Naive thymus-derived CD4-positive, alpha-beta T cell (primary cell): ENCODE measurements at regions not wholly inside any gene's neighbourhood (a gene's known extent, or its start where the extent isn't known, plus 50 kb on each side); places are given as distances from the start of the nearest gene placed in this dataset.

Experiments
- ATAC-seq: fragments of 150-1000 bp; cut with Tn5 transposase; 2 replicates; pipeline ENCODE4 v1.10.0; 2021; ENCODE audit warnings: mild to moderate bottlenecking, moderate library complexity
- CTCF ChIA-PET: fragments of 350-600 bp; sonication (Branson Sonifier 250); formaldehyde crosslinking; loops from one replicate; lab custom pipeline; 2021; ENCODE audit warnings: antibody characterized with exemption; lab: Charles Lee
- POLR2A ChIA-PET: fragments of 350-600 bp; sonication (Branson Sonifier 250); formaldehyde crosslinking; loops from one replicate; lab custom pipeline; 2021; ENCODE audit warnings: antibody characterized with exemption, inconsistent platforms; lab: Charles Lee
- DNase-seq, 9 donors: peaks; one replicate each; pipeline versions ENCODE4 v3.0.0 to v3.0.0-alpha.2; 2020 to 2022; ENCODE audit warnings: mixed read lengths in 1 of 9
- H3K27ac ChIP-seq: one replicate; pipeline ENCODE4 v1.7.0; 2013; ENCODE audit warnings: mild to moderate bottlenecking, low read depth, low read length, moderate library complexity
- H3K27me3 ChIP-seq, 2 donors: one replicate each; pipeline ENCODE4 v1.7.0; 2013; ENCODE audit warnings: low read length in 2 of 2, mild to moderate bottlenecking in 2 of 2, moderate library complexity in 2 of 2; ENCODE audit not compliant: control insufficient read depth in 2 of 2, insufficient read depth in 2 of 2
- H3K36me3 ChIP-seq, 3 experiments: 1 replicate in 2 of 3; 2 replicates in 1 of 3; pipeline ENCODE4 v1.7.0; 2013; ENCODE audit warnings: low read length in 3 of 3, mild to moderate bottlenecking in 3 of 3, moderate library complexity in 1 of 3; ENCODE audit not compliant: insufficient read depth in 3 of 3, control insufficient read depth in 2 of 3
- H3K4me1 ChIP-seq, 2 donors: one replicate each; pipeline ENCODE4 v1.7.0; 2013; ENCODE audit warnings: low read length in 2 of 2, mild to moderate bottlenecking in 2 of 2, moderate library complexity in 1 of 2; ENCODE audit not compliant: control insufficient read depth in 2 of 2, insufficient read depth in 2 of 2
- H3K4me3 ChIP-seq: 2 replicates; pipeline ENCODE4 v1.7.0; 2013; ENCODE audit warnings: mild to moderate bottlenecking, low read length
- H3K9me3 ChIP-seq, 3 experiments: 1 replicate in 2 of 3; 2 replicates in 1 of 3; pipeline ENCODE4 v1.7.0; 2013; ENCODE audit warnings: low read length in 3 of 3; ENCODE audit not compliant: control insufficient read depth in 2 of 3
- H3K27ac Mint-ChIP-seq, 9 donors: one replicate each; pipeline ENCODE4 v1.8.0; 2020 to 2022; ENCODE audit warnings: mixed read lengths in 9 of 9, mild to moderate bottlenecking in 8 of 9, moderate library complexity in 5 of 9, inconsistent platforms in 2 of 9
- H3K27me3 Mint-ChIP-seq, 5 donors: one replicate each; pipeline ENCODE4 v1.8.0; 2021 to 2022; ENCODE audit warnings: mixed read lengths in 5 of 5, mild to moderate bottlenecking in 1 of 5
- H3K36me3 Mint-ChIP-seq, 5 donors: one replicate each; pipeline ENCODE4 v1.8.0; 2020 to 2022; ENCODE audit warnings: mixed read lengths in 5 of 5, mild to moderate bottlenecking in 3 of 5, inconsistent platforms in 1 of 5
- H3K4me1 Mint-ChIP-seq, 7 donors: one replicate each; pipeline ENCODE4 v1.8.0; 2020 to 2022; ENCODE audit warnings: mixed read lengths in 7 of 7, mild to moderate bottlenecking in 3 of 7, inconsistent platforms in 1 of 7
- H3K4me3 Mint-ChIP-seq, 10 donors: one replicate each; pipeline ENCODE4 v1.8.0; 2020 to 2022; ENCODE audit warnings: mild to moderate bottlenecking in 10 of 10, mixed read lengths in 10 of 10, moderate library complexity in 6 of 10, inconsistent platforms in 2 of 10
- H3K9me3 Mint-ChIP-seq, 11 donors: one replicate each; pipeline ENCODE4 v1.8.0; 2020 to 2022; ENCODE audit warnings: mixed read lengths in 11 of 11, mild to moderate bottlenecking in 4 of 11, inconsistent platforms in 1 of 11, moderate library complexity in 1 of 11
- intact Hi-C, 2 donors: fragments of 100-400 bp; cut with micrococcal nuclease; formaldehyde crosslinking; loops; one replicate each; pipeline ENCODE4 v1.15.1; 2023

GRCh38 chrX:3231766-3232165, 114.7 kb downstream of the MXRA5 start:
- Histone ChIP-seq H3K27me3 (no peaks in the 10 kb centered on the region), H3K36me3 (no peaks in the 10 kb centered on the region), H3K9me3 (no peaks in the 10 kb centered on the region), H3K4me3 (no peak overlapping the region), H3K4me1 (no peaks in the 10 kb centered on the region), H3K27ac (no peak overlapping the region)
- CTCF ChIA-PET: no interaction called here
- Mint-ChIP-seq H3K27ac (no peak overlapping the region), H3K27me3 (no peaks in the 10 kb centered on the region), H3K4me1 (no peaks in the 10 kb centered on the region), H3K4me3 (no peak overlapping the region), H3K36me3 (no peaks in the 10 kb centered on the region), H3K9me3 (peaks cover 0 to 8% (median 0%) of the 10 kb centered on the region in 11 donors)
- POLR2A ChIA-PET: no interaction called here
- intact Hi-C loops: no loop called here
- no peak for DNase-seq
- no peak for ATAC-seq

- Histone ChIP-seq H3K27ac (no peak overlapping the region), H3K4me1 (no peaks in the 10 kb centered on the region), H3K9me3 (no peaks in the 10 kb centered on the region), H3K4me3 (no peak overlapping the region), H3K36me3 (no peaks in the 10 kb centered on the region), H3K27me3 (no peaks in the 10 kb centered on the region)
- no peak for ATAC-seq
- H3K27ac Mint-ChIP-seq: no peak overlapping the region
- no peak for DNase-seq
- H3K9me3 Mint-ChIP-seq: peaks cover 0 to 1% (median 0%) of the 10 kb centered on the region in 11 donors
- intact Hi-C loops: no loop called here
- no peaks in the 10 kb centered on the region for H3K4me1 Mint-ChIP-seq
- ChIA-PET POLR2A (no interaction called here), CTCF (no interaction called here)
- H3K27me3 Mint-ChIP-seq: no peaks in the 10 kb centered on the region
- H3K4me3 Mint-ChIP-seq: no peak overlapping the region
- H3K36me3 Mint-ChIP-seq: no peaks in the 10 kb centered on the region
Observed at GRCh38 chrX:3230496-3230895, 116.0 kb downstream of the MXRA5 start.

GRCh38 chrX:3227526-3227925, 118.9 kb downstream of the MXRA5 start:
- ATAC-seq (no peak), DNase-seq (no peak)
- intact Hi-C loops: no loop called here
- no peaks in the 10 kb centered on the region for H3K4me1 Mint-ChIP-seq
- H3K36me3 ChIP-seq: no peaks in the 10 kb centered on the region
- H3K9me3 Mint-ChIP-seq: peaks cover 0 to 1% (median 0%) of the 10 kb centered on the region in 11 donors
- CTCF ChIA-PET: no interaction called here
- no peak overlapping the region for H3K4me3 ChIP-seq
- H3K4me1 ChIP-seq: no peaks in the 10 kb centered on the region
- no peaks in the 10 kb centered on the region for H3K27me3 ChIP-seq
- no peak overlapping the region for H3K4me3 Mint-ChIP-seq
- POLR2A ChIA-PET: no interaction called here
- H3K27ac Mint-ChIP-seq: no peak overlapping the region
- H3K27me3 Mint-ChIP-seq: no peaks in the 10 kb centered on the region
- H3K27ac ChIP-seq: no peak overlapping the region
- no peaks in the 10 kb centered on the region for H3K36me3 Mint-ChIP-seq
- no peaks in the 10 kb centered on the region for H3K9me3 ChIP-seq

- intact Hi-C loops: no loop called here
Observed at GRCh38 chrX:3226087-3226486, 120.4 kb downstream of the MXRA5 start.

GRCh38 chrX:3221643-3222042, 124.8 kb downstream of the MXRA5 start:
- no peaks in the 10 kb centered on the region for H3K36me3 ChIP-seq
- H3K27me3 ChIP-seq: no peaks in the 10 kb centered on the region
- no peak overlapping the region for H3K4me3 ChIP-seq
- H3K27ac ChIP-seq: no peak overlapping the region
- peaks cover 0 to 5% (median 4%) of the 10 kb centered on the region in 11 donors for H3K9me3 Mint-ChIP-seq
- ATAC-seq (no peak), DNase-seq (no peak)
- H3K4me1 ChIP-seq: no peaks in the 10 kb centered on the region
- H3K4me3 Mint-ChIP-seq: no peak overlapping the region
- peaks cover 0 to 16% (median 0%) of the 10 kb centered on the region in 5 donors for H3K27me3 Mint-ChIP-seq
- ChIA-PET POLR2A (no interaction called here), CTCF (no interaction called here)
- H3K27ac Mint-ChIP-seq: no peak overlapping the region
- no peaks in the 10 kb centered on the region for H3K9me3 ChIP-seq
- no peaks in the 10 kb centered on the region for H3K4me1 Mint-ChIP-seq
- no peaks in the 10 kb centered on the region for H3K36me3 Mint-ChIP-seq
- intact Hi-C loops: no loop called here

More at GRCh38 chrX:3226087-3226486, 120.4 kb downstream of the MXRA5 start:
- Histone ChIP-seq H3K9me3 (no peaks in the 10 kb centered on the region), H3K27ac (no peak overlapping the region), H3K4me1 (no peaks in the 10 kb centered on the region), H3K27me3 (no peaks in the 10 kb centered on the region), H3K4me3 (no peak overlapping the region), H3K36me3 (no peaks in the 10 kb centered on the region)
- ATAC-seq (no peak), DNase-seq (no peak)
- H3K27me3 Mint-ChIP-seq: peaks cover 0 to 3% (median 0%) of the 10 kb centered on the region in 5 donors
- H3K4me3 Mint-ChIP-seq: no peak overlapping the region
- CTCF ChIA-PET: no interaction called here
- no peaks in the 10 kb centered on the region for H3K36me3 Mint-ChIP-seq
- no peak overlapping the region for H3K27ac Mint-ChIP-seq
- POLR2A ChIA-PET: no interaction called here
- H3K9me3 Mint-ChIP-seq: peaks cover 0 to 1% (median 0%) of the 10 kb centered on the region in 11 donors
- H3K4me1 Mint-ChIP-seq: no peaks in the 10 kb centered on the region

GRCh38 chrX:3219667-3220066, 126.8 kb downstream of the MXRA5 start:
- intact Hi-C loops: no loop called here
- POLR2A ChIA-PET: no interaction called here
- no peak overlapping the region for H3K27ac Mint-ChIP-seq
- no peaks in the 10 kb centered on the region for H3K36me3 ChIP-seq
- H3K36me3 Mint-ChIP-seq: no peaks in the 10 kb centered on the region
- H3K4me1 Mint-ChIP-seq: no peaks in the 10 kb centered on the region
- DNase-seq: no peak
- ATAC-seq: no peak
- peaks cover 0 to 16% (median 0%) of the 10 kb centered on the region in 5 donors for H3K27me3 Mint-ChIP-seq
- H3K9me3 Mint-ChIP-seq: peaks cover 0 to 9% (median 4%) of the 10 kb centered on the region in 11 donors
- no peak overlapping the region for H3K27ac ChIP-seq
- H3K4me3 Mint-ChIP-seq: no peak overlapping the region
- no peak overlapping the region for H3K4me3 ChIP-seq
- no peaks in the 10 kb centered on the region for H3K27me3 ChIP-seq
- no peaks in the 10 kb centered on the region for H3K9me3 ChIP-seq
- CTCF ChIA-PET: no interaction called here
- H3K4me1 ChIP-seq: no peaks in the 10 kb centered on the region

- no peak overlapping the region for H3K27ac Mint-ChIP-seq
Observed at GRCh38 chrX:3219231-3219630, 127.2 kb downstream of the MXRA5 start.

More at GRCh38 chrX:3219231-3219630, 127.2 kb downstream of the MXRA5 start:
- Histone ChIP-seq H3K4me1 (no peaks in the 10 kb centered on the region), H3K27me3 (no peaks in the 10 kb centered on the region), H3K9me3 (no peaks in the 10 kb centered on the region), H3K4me3 (no peak overlapping the region), H3K36me3 (no peaks in the 10 kb centered on the region), H3K27ac (no peak overlapping the region)
- DNase-seq: no peak
- H3K4me3 Mint-ChIP-seq: no peak overlapping the region
- intact Hi-C loops: no loop called here
- H3K9me3 Mint-ChIP-seq: peaks cover 0 to 11% (median 4%) of the 10 kb centered on the region in 11 donors
- H3K27me3 Mint-ChIP-seq: peaks cover 0 to 16% (median 0%) of the 10 kb centered on the region in 5 donors
- H3K36me3 Mint-ChIP-seq: no peaks in the 10 kb centered on the region
- no peak for ATAC-seq
- CTCF ChIA-PET: no interaction called here
- no peaks in the 10 kb centered on the region for H3K4me1 Mint-ChIP-seq
- POLR2A ChIA-PET: no interaction called here
